OCI-LY1 (cell line): ENCODE measurements at regions not wholly inside any gene's neighbourhood (a gene's known extent, or its start where the extent isn't known, plus 50 kb on each side); places are given as distances from the start of the nearest gene placed in this dataset.
"Not testable (repeated sequence)": the region's sequence is repeated elsewhere in the genome, so short reads cannot be mapped to it uniquely, and the experiment has no call there.

Source experiments
- H2AFZ ChIP-seq: fragments of 200-600 bp; sonication (generic), shearing (Covaris generic); 2 replicates; pipeline ENCODE4 v1.6.0; 2014; ENCODE audit warnings: antibody characterized with exemption, mild to moderate bottlenecking, low read length
- H3F3A ChIP-seq: fragments of 200-600 bp; sonication (generic), shearing (Covaris generic); 2 replicates; pipeline ENCODE4 v1.6.0; 2014; ENCODE audit warnings: mild to moderate bottlenecking, antibody characterized with exemption, low read length, moderate library complexity; ENCODE audit not compliant: insufficient read depth
- H3K27ac ChIP-seq: fragments of 200-600 bp; sonication (generic); 2 replicates; pipeline ENCODE4 v1.5.1; 2014; ENCODE audit warnings: low read length, mixed run types, mild to moderate bottlenecking, low read depth; ENCODE audit not compliant: poor library complexity, severe bottlenecking
- H3K27me3 ChIP-seq: fragments of 200-600 bp; sonication (generic); 2 replicates; pipeline ENCODE4 v1.6.0; 2014; ENCODE audit warnings: antibody characterized with exemption, mild to moderate bottlenecking, low read length, moderate library complexity; ENCODE audit not compliant: insufficient read depth
- H3K36me3 ChIP-seq: fragments of 200-600 bp; sonication (generic); 2 replicates; pipeline ENCODE4 v1.6.1; 2014; ENCODE audit warnings: mild to moderate bottlenecking, antibody characterized with exemption, low read length, moderate library complexity, mixed read lengths; ENCODE audit not compliant: insufficient read depth
- H3K4me1 ChIP-seq: fragments of 200-600 bp; sonication (generic); 2 replicates; pipeline ENCODE4 v1.5.1; 2014; ENCODE audit warnings: mild to moderate bottlenecking, low read length, moderate library complexity; ENCODE audit not compliant: insufficient read depth, severe bottlenecking
- H3K4me2 ChIP-seq: fragments of 200-600 bp; sonication (generic), shearing (Covaris generic); 2 replicates; pipeline ENCODE4 v1.6.1; 2014; ENCODE audit warnings: low read length
- H3K4me3 ChIP-seq: fragments of 200-600 bp; sonication (generic); 2 replicates; pipeline ENCODE4 v1.5.1; 2014; ENCODE audit warnings: low read length, low read depth, mild to moderate bottlenecking, mixed read lengths; ENCODE audit not compliant: poor library complexity, severe bottlenecking
- H3K79me2 ChIP-seq: fragments of 200-600 bp; shearing (Covaris generic); 2 replicates; pipeline ENCODE4 v1.6.1; 2016; ENCODE audit warnings: mixed run types, low read length, mixed read lengths; ENCODE audit not compliant: insufficient read depth
- H3K9ac ChIP-seq: fragments of 200-600 bp; sonication (generic), shearing (Covaris generic); 2 replicates; pipeline ENCODE4 v1.6.1; 2014; ENCODE audit warnings: mild to moderate bottlenecking, low read length, mixed read lengths
- H3K9me2 ChIP-seq: fragments of 200-600 bp; sonication (generic), shearing (Covaris generic); 2 replicates; pipeline ENCODE4 v1.6.1; 2014; ENCODE audit warnings: low read depth, mild to moderate bottlenecking, low read length, mixed read lengths
- H3K9me3 ChIP-seq: fragments of 200-600 bp; shearing (Covaris generic); 2 replicates; pipeline ENCODE4 v1.6.1; 2014; ENCODE audit warnings: low read length, mixed read lengths
- H4K20me1 ChIP-seq: fragments of 200-600 bp; sonication (generic), shearing (Covaris generic); 2 replicates; pipeline ENCODE4 v1.6.0; 2016; ENCODE audit warnings: mild to moderate bottlenecking, low read length; ENCODE audit not compliant: insufficient read depth
- EZH2 ChIP-seq: fragments of 200-600 bp; sonication (generic), shearing (Covaris generic); IDR thresholded peaks from 2 replicates; pipeline ENCODE4 v1.8.0; 2017; ENCODE audit warnings: borderline replicate concordance, mixed run types, mild to moderate bottlenecking, antibody characterized with exemption, low read length, moderate library complexity, mixed read lengths
- TF ChIP-seq, protein P1 (sequence below): fragments of 200-600 bp; sonication (generic), shearing (Covaris generic); IDR thresholded peaks from 2 replicates; pipeline ENCODE4 v1.5.1; 2017; ENCODE audit warnings: mild to moderate bottlenecking, antibody characterized with exemption, low read length, moderate library complexity, mixed read lengths

DNA sequence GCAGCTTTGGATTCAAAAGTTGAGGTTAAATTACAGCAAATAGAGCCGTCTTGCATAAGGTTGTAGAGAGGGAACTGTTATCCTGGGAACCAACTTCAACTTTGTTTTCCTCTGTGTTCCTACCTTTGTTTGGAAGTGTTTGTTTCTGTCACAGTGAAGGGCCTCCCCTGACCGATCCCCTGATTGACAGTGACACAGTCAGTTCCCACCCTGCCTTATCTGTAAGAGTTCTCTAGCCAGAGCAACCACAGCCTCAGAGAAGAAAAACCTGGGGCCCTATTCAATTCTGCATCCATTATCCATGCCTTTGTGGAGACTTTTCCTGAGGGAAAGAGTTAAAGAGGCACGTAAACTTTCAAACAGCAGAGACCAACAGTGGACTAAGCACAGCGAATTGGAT is 90.1 kb downstream of the CRYBB2 start:
- not testable (repeated sequence) for H3K27ac ChIP-seq, H2AFZ ChIP-seq, H3K4me2 ChIP-seq, H3K9ac ChIP-seq, H3K4me1 ChIP-seq, H3K79me2 ChIP-seq, H3K4me3 ChIP-seq, H3F3A ChIP-seq, H3K9me2 ChIP-seq, H4K20me1 ChIP-seq, H3K36me3 ChIP-seq, H3K27me3 ChIP-seq, H3K9me3 ChIP-seq

DNA sequence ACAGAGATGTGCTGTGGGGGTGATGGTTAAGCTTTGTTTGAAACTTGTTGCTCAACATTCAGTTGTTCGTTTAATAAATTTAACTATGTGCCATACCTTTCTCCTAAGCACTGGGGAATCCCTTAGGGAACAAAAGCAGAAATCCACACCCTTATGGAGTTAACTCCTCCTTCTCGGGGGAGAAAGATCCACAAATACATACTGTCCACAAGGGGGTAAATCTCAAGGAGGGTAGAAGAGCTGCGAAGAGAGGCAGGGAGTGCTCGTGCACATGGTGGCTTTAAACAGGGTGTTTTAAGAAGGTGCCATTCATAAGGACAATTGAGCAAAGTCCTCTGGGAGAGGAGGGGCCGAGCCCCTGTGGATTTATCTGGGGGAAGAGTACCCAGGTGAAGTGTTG is 92.5 kb downstream of the CRYBB2 start:
- not testable (repeated sequence) for H3K36me3 ChIP-seq, H3F3A ChIP-seq, H3K9me3 ChIP-seq, H3K4me2 ChIP-seq, H2AFZ ChIP-seq, H4K20me1 ChIP-seq, H3K9me2 ChIP-seq, H3K4me3 ChIP-seq, H3K79me2 ChIP-seq, H3K27me3 ChIP-seq, H3K9ac ChIP-seq, H3K4me1 ChIP-seq, H3K27ac ChIP-seq

DNA sequence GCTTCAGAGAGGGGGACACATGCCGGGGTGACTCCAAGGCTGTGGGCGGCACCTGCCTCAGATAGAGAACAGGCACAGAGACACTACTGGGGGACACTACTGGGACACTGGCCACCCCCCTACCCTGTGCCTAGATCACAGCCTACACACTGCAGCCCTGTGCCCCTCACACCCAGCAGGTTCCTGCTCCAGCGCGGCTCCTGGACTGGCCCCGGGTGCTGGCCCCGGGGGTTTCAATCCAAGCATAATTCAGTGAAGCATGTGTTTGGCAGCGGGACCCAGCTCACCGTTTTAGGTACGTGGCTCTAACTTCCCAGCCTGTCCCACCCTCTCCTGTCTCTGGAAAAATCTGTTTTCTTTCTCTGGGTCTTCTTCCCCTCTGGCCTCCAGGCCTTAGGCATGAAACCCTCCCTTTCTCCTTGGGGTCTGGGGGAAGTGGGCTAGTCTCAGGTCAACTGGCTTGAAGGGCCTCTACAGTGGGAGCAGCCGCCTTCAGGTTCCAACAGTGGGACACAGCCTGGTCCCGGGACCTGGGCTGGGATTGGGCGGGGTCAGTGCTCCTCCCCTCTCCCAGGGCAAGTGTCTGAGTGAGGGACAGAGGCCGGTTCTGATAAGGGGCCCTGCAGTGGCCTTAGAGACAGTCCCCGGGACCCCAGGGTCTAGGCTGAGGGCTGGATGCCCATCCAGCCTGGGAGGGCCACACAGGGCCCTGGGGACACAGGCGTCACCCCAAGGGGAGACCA is 98.8 kb downstream of the CRYBB2 start:
- Histone ChIP-seq H3K9me3 (no peaks in the 10 kb centered on the region), H3K4me2 (no peak overlapping the region), H4K20me1 (no peaks in the 10 kb centered on the region), H3K9ac (no peak overlapping the region), H3K4me3 (no peak overlapping the region), H3K79me2 (no peaks in the 10 kb centered on the region), H2AFZ (no peak overlapping the region), H3K27me3 (no peaks in the 10 kb centered on the region), H3K4me1 (no peaks in the 10 kb centered on the region), H3K36me3 (no peaks in the 10 kb centered on the region), H3K27ac (no peak overlapping the region), H3K9me2 (no peaks in the 10 kb centered on the region), H3F3A (no peaks in the 10 kb centered on the region)
- TF ChIP-seq, protein P1, sequence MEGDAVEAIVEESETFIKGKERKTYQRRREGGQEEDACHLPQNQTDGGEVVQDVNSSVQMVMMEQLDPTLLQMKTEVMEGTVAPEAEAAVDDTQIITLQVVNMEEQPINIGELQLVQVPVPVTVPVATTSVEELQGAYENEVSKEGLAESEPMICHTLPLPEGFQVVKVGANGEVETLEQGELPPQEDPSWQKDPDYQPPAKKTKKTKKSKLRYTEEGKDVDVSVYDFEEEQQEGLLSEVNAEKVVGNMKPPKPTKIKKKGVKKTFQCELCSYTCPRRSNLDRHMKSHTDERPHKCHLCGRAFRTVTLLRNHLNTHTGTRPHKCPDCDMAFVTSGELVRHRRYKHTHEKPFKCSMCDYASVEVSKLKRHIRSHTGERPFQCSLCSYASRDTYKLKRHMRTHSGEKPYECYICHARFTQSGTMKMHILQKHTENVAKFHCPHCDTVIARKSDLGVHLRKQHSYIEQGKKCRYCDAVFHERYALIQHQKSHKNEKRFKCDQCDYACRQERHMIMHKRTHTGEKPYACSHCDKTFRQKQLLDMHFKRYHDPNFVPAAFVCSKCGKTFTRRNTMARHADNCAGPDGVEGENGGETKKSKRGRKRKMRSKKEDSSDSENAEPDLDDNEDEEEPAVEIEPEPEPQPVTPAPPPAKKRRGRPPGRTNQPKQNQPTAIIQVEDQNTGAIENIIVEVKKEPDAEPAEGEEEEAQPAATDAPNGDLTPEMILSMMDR, result no peak
- TF ChIP-seq EZH2, result no peak

DNA sequence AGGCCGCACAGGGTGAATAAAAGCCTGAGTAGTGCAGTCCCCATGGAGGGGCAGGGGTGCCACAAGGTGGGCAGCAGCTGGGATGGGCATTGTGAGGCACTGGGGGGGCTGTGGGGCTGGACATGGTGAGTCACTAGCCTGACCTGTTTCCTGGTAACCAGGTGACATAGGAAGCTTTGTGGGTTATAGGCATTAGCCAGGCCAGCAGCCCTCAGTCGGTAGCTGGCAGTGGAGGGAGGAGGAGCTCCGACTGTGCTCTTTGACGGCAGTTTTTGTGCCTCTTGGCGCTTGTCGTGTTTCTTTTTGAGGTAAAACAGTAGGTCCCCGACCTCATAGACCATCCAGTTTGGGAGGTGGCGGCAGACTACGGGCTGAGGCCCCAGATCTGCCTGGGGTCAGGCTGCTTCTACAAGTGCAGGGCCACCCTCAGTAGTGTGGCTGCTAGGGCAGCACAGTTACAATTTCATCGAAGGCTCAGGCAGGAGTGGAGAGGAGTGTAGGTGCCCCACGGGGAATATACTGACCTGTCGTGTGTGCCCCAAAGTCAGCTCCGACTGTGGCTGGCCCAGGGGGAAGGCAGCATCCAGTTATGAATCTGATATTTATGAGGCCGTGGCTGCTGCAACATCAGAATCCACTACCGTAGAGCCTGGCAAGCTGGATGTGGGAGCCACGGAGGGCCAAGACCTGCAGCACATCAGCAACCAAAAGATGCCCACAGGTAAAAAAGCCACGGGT is 107.7 kb downstream of the CRYBB2 start:
- H3K9me3 ChIP-seq, result no peaks in the 10 kb centered on the region
- no peaks in the 10 kb centered on the region for H3K4me1 ChIP-seq
- no peaks in the 10 kb centered on the region for H3K36me3 ChIP-seq
- TF ChIP-seq, protein P1, result no peak
- no peak for TF ChIP-seq EZH2
- no peak overlapping the region for H3K4me2 ChIP-seq
- H3K9ac ChIP-seq, result no peak overlapping the region
- H3K79me2 ChIP-seq, result no peaks in the 10 kb centered on the region
- no peaks in the 10 kb centered on the region for H4K20me1 ChIP-seq
- no peaks in the 10 kb centered on the region for H3F3A ChIP-seq
- H3K4me3 ChIP-seq, result no peak overlapping the region
- H3K9me2 ChIP-seq, result no peaks in the 10 kb centered on the region
- H2AFZ ChIP-seq, result no peak overlapping the region
- no peak overlapping the region for H3K27ac ChIP-seq
- H3K27me3 ChIP-seq, result 0 out of 2 replicates have a peak, but pooled peaks cover 9% of the 10 kb centered on the region
